ENCODE measurements at regions not wholly inside any gene's neighbourhood (a gene's known extent, or its start where the extent isn't known, plus 50 kb on each side); places are given as distances from the start of the nearest gene placed in this dataset.

DNA sequence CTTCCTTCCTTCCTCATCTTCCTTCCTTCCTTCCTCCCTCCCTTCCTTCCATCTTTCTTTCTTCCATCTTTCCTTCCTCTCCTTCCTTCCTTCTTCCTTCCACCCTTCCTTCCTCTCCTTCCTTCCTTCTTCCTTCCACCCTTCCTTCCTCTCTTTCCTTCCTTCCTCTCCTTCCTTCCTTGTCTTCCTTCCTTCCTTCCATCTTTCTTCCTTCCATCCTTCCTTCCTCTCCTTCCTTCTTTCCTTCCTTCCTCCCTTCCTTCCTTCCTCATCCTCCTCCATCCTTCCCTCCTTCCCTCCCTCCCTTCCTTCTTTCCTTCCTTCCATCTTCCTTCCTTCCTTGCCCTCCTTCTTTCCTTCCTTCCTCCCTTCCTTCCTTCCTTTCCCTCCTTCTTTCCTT, 361.4 kb upstream of the TSHZ2 start:
- TF ChIP-seq, protein P1, sequence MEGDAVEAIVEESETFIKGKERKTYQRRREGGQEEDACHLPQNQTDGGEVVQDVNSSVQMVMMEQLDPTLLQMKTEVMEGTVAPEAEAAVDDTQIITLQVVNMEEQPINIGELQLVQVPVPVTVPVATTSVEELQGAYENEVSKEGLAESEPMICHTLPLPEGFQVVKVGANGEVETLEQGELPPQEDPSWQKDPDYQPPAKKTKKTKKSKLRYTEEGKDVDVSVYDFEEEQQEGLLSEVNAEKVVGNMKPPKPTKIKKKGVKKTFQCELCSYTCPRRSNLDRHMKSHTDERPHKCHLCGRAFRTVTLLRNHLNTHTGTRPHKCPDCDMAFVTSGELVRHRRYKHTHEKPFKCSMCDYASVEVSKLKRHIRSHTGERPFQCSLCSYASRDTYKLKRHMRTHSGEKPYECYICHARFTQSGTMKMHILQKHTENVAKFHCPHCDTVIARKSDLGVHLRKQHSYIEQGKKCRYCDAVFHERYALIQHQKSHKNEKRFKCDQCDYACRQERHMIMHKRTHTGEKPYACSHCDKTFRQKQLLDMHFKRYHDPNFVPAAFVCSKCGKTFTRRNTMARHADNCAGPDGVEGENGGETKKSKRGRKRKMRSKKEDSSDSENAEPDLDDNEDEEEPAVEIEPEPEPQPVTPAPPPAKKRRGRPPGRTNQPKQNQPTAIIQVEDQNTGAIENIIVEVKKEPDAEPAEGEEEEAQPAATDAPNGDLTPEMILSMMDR (IDR thresholded peaks at IDR 0.05) = no peak
- TF ChIP-seq POLR2AphosphoS5 (IDR thresholded peaks at IDR 0.05; ENCODE audit: low read depth, low read length) (no peak), SIN3A (IDR thresholded peaks at IDR 0.05; ENCODE audit: borderline replicate concordance, insufficient read depth, low read depth, low read length) (no peak), TCF7L2 (IDR thresholded peaks at IDR 0.05; ENCODE audit: low read depth, low read length) (no peak)
- TF ChIP-seq, protein P2, sequence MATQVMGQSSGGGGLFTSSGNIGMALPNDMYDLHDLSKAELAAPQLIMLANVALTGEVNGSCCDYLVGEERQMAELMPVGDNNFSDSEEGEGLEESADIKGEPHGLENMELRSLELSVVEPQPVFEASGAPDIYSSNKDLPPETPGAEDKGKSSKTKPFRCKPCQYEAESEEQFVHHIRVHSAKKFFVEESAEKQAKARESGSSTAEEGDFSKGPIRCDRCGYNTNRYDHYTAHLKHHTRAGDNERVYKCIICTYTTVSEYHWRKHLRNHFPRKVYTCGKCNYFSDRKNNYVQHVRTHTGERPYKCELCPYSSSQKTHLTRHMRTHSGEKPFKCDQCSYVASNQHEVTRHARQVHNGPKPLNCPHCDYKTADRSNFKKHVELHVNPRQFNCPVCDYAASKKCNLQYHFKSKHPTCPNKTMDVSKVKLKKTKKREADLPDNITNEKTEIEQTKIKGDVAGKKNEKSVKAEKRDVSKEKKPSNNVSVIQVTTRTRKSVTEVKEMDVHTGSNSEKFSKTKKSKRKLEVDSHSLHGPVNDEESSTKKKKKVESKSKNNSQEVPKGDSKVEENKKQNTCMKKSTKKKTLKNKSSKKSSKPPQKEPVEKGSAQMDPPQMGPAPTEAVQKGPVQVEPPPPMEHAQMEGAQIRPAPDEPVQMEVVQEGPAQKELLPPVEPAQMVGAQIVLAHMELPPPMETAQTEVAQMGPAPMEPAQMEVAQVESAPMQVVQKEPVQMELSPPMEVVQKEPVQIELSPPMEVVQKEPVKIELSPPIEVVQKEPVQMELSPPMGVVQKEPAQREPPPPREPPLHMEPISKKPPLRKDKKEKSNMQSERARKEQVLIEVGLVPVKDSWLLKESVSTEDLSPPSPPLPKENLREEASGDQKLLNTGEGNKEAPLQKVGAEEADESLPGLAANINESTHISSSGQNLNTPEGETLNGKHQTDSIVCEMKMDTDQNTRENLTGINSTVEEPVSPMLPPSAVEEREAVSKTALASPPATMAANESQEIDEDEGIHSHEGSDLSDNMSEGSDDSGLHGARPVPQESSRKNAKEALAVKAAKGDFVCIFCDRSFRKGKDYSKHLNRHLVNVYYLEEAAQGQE (IDR thresholded peaks at IDR 0.05; ENCODE audit: insufficient read depth in 1 of 2, low read depth in 2 of 2, low read length in 1 of 2) = no peak
